Neuronal stem cell (in vitro differentiated cells): ENCODE measurements at regions not wholly inside any gene's neighbourhood (a gene's known extent, or its start where the extent isn't known, plus 50 kb on each side); places are given as distances from the start of the nearest gene placed in this dataset.
A peak's percentile ranks its signal among the peaks of the same experiment; 100 is the strongest.

ENCODE experiments used
- DNase-seq: peaks from one replicate; pipeline ENCODE4 v3.0.0-alpha.2; 2013; ENCODE audit warnings: low spot score
- H2AFZ ChIP-seq: one replicate; pipeline ENCODE4 v1.6.1; 2013; ENCODE audit warnings: mild to moderate bottlenecking, low read length, inconsistent platforms
- H2AK5ac ChIP-seq: 2 replicates; pipeline ENCODE4 v1.6.1; 2013; ENCODE audit warnings: low read depth, mild to moderate bottlenecking, inconsistent platforms, low read length, moderate library complexity, mixed read lengths
- H2BK120ac ChIP-seq: 2 replicates; pipeline ENCODE4 v1.6.1; 2013; ENCODE audit warnings: low read depth, mild to moderate bottlenecking, inconsistent platforms, low read length, moderate library complexity, mixed read lengths
- H2BK12ac ChIP-seq: one replicate; pipeline ENCODE4 v1.6.1; 2013; ENCODE audit warnings: low read length, inconsistent platforms
- H2BK15ac ChIP-seq: 2 replicates; pipeline ENCODE4 v1.6.1; 2013; ENCODE audit warnings: mild to moderate bottlenecking, low read length, inconsistent platforms, mixed read lengths
- H2BK5ac ChIP-seq: one replicate; pipeline ENCODE4 v1.6.1; 2013; ENCODE audit warnings: inconsistent platforms, mild to moderate bottlenecking, low read length, moderate library complexity
- H3K14ac ChIP-seq: one replicate; pipeline ENCODE4 v1.6.1; 2013; ENCODE audit warnings: low read length, inconsistent platforms
- H3K18ac ChIP-seq: 2 replicates; pipeline ENCODE4 v1.6.1; 2013; ENCODE audit warnings: low read length, inconsistent platforms
- H3K23ac ChIP-seq: 2 replicates; pipeline ENCODE4 v1.6.1; 2013; ENCODE audit warnings: low read depth, mild to moderate bottlenecking, mixed read lengths, low read length, inconsistent platforms; ENCODE audit not compliant: poor library complexity
- H3K27ac ChIP-seq: replicated peaks from 3 replicates; pipeline ENCODE4 v1.5.1; 2013; ENCODE audit warnings: low read length, inconsistent platforms
- H3K27me3 ChIP-seq, 3 experiments: 2 replicates each; pipeline ENCODE4 v1.6.1; 2013; ENCODE audit warnings: low read length in 3 of 3, mild to moderate bottlenecking in 2 of 3, inconsistent platforms in 1 of 3, low read depth in 1 of 3, mixed read lengths in 1 of 3, moderate library complexity in 1 of 3; ENCODE audit not compliant: control insufficient read depth in 3 of 3, insufficient read depth in 3 of 3
- H3K36me3 ChIP-seq, 2 donors: replicated peaks in 1 of 2; 2 replicates each; pipeline ENCODE4 v1.6.1; 2013; ENCODE audit warnings: low read length in 2 of 2; ENCODE audit not compliant: control insufficient read depth in 2 of 2, insufficient read depth in 2 of 2
- H3K4ac ChIP-seq: 2 replicates; pipeline ENCODE4 v1.6.1; 2013; ENCODE audit warnings: inconsistent platforms, mild to moderate bottlenecking, low read length, moderate library complexity
- H3K4me1 ChIP-seq, 2 donors: 1 replicate in 1 of 2; 2 replicates in 1 of 2; pipeline ENCODE4 v1.6.1; 2013; ENCODE audit warnings: low read length in 2 of 2, low read depth in 1 of 2; ENCODE audit not compliant: control insufficient read depth in 2 of 2, insufficient read depth in 1 of 2
- H3K4me2 ChIP-seq: one replicate; pipeline ENCODE4 v1.6.1; 2013; ENCODE audit warnings: mild to moderate bottlenecking, low read length, inconsistent platforms; ENCODE audit not compliant: insufficient read depth, poor library complexity, severe bottlenecking
- H3K4me3 ChIP-seq, 2 donors: 2 replicates each; pipeline ENCODE4 v1.5.1; 2013; ENCODE audit warnings: low read length in 2 of 2, mild to moderate bottlenecking in 2 of 2, inconsistent platforms in 1 of 2, moderate library complexity in 1 of 2
- H3K79me1 ChIP-seq: one replicate; pipeline ENCODE4 v1.6.1; 2013; ENCODE audit warnings: low read depth, mild to moderate bottlenecking, inconsistent platforms, low read length, moderate library complexity
- H3K9ac ChIP-seq: one replicate; pipeline ENCODE4 v1.6.1; 2013; ENCODE audit warnings: mild to moderate bottlenecking, low read depth, low read length, inconsistent platforms; ENCODE audit not compliant: poor library complexity
- H3K9me3 ChIP-seq, 2 donors: replicated peaks in 1 of 2; 2 replicates each; pipeline versions ENCODE3 to v1.6.1; 2013; ENCODE audit warnings: low read length in 2 of 2, mild to moderate bottlenecking in 2 of 2, inconsistent platforms in 1 of 2, low read depth in 1 of 2, mixed read lengths in 1 of 2, moderate library complexity in 1 of 2; ENCODE audit not compliant: control insufficient read depth in 2 of 2, insufficient read depth in 1 of 2
- H4K8ac ChIP-seq: one replicate; pipeline ENCODE4 v1.6.1; 2013; ENCODE audit warnings: low read depth, mild to moderate bottlenecking, inconsistent platforms, low read length, moderate library complexity
- H4K91ac ChIP-seq: one replicate; pipeline ENCODE4 v1.6.1; 2013; ENCODE audit warnings: low read length, low read depth, mild to moderate bottlenecking, inconsistent platforms; ENCODE audit not compliant: poor library complexity
- WGBS, 2 donors: extraction: QIAGEN DNeasy Blood & Tissue Kit; methylation state at CpG; one replicate each; pipeline ENCODE4 v1.1.7; 2013; ENCODE audit warnings: missing lambda C conversion rate in 2 of 2, mixed read lengths in 1 of 2; ENCODE audit not compliant: insufficient read length in 2 of 2, insufficient replicate concordance in 1 of 2; ENCODE audit errors: extremely low coverage in 2 of 2; 5-methylcytosine and 5-hydroxymethylcytosine counted together

DNA sequence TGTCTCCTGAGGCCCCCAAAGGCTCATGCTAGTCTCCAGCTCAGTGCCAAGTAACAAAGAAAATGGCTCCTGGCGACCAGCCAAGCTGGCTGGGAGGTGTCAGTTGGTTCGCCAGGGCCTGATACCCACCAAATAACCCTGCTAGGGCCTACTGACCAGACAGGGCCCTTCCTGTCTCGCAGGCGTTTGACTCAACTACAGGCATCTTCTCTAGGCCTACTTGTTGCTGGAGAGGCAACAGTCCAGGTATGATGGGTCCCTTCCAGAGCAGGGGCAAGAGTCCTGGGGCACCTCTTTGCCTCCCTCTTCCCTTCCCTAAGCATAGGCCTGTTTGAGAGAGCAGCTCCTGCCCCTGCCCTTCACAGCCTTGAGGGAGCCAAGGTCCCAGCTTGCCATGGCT is 147.9 kb upstream of the VANGL1 start:
- no peak overlapping the region for H3K4ac ChIP-seq
- H3K4me3 ChIP-seq: no peak overlapping the region
- H3K36me3 ChIP-seq: no peaks in the 10 kb centered on the region
- H2AK5ac ChIP-seq: no peak overlapping the region
- H3K79me1 ChIP-seq: no peaks in the 10 kb centered on the region
- no peak overlapping the region for H4K91ac ChIP-seq
- no peak overlapping the region for H2BK15ac ChIP-seq
- no peak overlapping the region for H3K18ac ChIP-seq
- no peak overlapping the region for H3K9ac ChIP-seq
- H2AFZ ChIP-seq: no peak overlapping the region
- no peak overlapping the region for H3K4me2 ChIP-seq
- H3K27ac ChIP-seq: no peak overlapping the region
- no peak overlapping the region for H2BK120ac ChIP-seq
- H4K8ac ChIP-seq: no peak overlapping the region
- no peaks in the 10 kb centered on the region for H3K9me3 ChIP-seq
- H3K14ac ChIP-seq: no peak overlapping the region
- H2BK12ac ChIP-seq: no peak overlapping the region
- H3K23ac ChIP-seq: no peak overlapping the region
- WGBS, 2 donors: no CpG with 5 or more reads among the region's 4 CpGs
- no peak overlapping the region for H2BK5ac ChIP-seq
- no peaks in the 10 kb centered on the region for H3K27me3 ChIP-seq
- DNase-seq: no peak
- H3K4me1 ChIP-seq: peaks cover 0 to 16% of the 10 kb centered on the region in 2 donors

DNA sequence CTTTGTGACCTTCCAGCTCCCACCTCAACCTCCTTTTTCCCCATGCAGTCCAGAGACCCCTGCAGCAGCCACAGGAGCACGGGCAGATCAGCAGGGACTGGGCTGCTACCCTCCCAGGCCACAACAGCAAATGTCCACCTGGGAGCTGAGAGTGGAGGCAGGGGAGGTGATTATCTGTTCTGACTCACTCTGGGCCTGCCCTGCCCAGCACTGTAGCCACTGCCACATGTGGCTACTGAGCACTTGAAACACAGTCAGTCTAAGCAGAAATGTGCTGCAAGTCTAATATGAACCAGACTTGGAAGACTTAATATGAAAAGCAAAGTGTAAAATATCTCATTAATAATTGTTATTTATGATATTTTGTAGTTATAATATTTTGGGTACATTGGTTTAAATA is 148.9 kb upstream of the VANGL1 start:
- peak overlapping the region; percentile 55 for H3K18ac ChIP-seq
- no peak overlapping the region for H3K14ac ChIP-seq
- H3K4me3 ChIP-seq: no peak overlapping the region
- H2BK120ac ChIP-seq: no peak overlapping the region
- H3K79me1 ChIP-seq: no peaks in the 10 kb centered on the region
- no peaks in the 10 kb centered on the region for H3K9me3 ChIP-seq
- no peak overlapping the region for H3K23ac ChIP-seq
- H3K27me3 ChIP-seq: no peaks in the 10 kb centered on the region
- no peak overlapping the region for H3K27ac ChIP-seq
- H3K4ac ChIP-seq: no peak overlapping the region
- H2BK15ac ChIP-seq: no peak overlapping the region
- WGBS, 2 donors: no CpG with 5 or more reads among the region's 1 CpG
- H2BK12ac ChIP-seq: no peak overlapping the region
- H4K91ac ChIP-seq: no peak overlapping the region
- DNase-seq: no peak
- H3K9ac ChIP-seq: no peak overlapping the region
- no peak overlapping the region for H3K4me2 ChIP-seq
- H4K8ac ChIP-seq: no peak overlapping the region
- no peak overlapping the region for H2AK5ac ChIP-seq
- no peaks in the 10 kb centered on the region for H3K36me3 ChIP-seq
- peaks cover 0 to 16% of the 10 kb centered on the region in 2 donors for H3K4me1 ChIP-seq
- no peak overlapping the region for H2AFZ ChIP-seq
- H2BK5ac ChIP-seq: no peak overlapping the region

DNA sequence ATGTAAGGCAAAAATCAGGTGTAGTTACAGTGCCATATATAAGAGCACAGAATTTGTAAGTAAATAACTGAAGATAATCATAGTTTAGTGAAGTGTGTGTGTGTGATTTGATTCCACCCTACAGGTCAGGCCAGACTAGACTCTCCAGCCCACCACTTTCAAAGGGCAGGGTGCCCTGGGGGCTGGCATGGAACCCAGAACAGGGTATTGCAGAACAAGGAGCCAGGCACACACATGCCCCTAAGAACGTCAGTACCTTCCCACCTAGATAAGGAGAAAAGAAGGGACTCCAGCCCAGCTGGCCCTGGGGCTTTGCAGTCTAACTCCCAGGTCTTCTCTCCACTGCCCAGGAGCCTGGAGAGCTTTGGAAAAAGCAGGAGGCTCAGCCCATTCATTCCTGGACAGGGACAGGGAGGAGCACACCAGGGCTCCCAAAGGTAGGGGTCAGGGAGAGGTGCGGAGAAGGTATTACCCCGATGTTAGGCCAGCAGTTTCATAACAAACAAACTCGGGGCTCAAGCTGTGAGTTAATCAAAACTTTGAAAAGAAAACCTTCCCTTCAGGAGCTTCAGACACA is 149.7 kb upstream of the VANGL1 start:
- WGBS, 2 donors: no CpG with 5 or more reads among the region's 4 CpGs
- no peak overlapping the region for H2BK15ac ChIP-seq
- H3K27me3 ChIP-seq: no peaks in the 10 kb centered on the region
- no peak overlapping the region for H3K4me3 ChIP-seq
- peaks cover 0 to 14% of the 10 kb centered on the region in 2 donors for H3K4me1 ChIP-seq
- no peaks in the 10 kb centered on the region for H3K36me3 ChIP-seq
- H2AK5ac ChIP-seq: no peak overlapping the region
- no peak overlapping the region for H4K91ac ChIP-seq
- H2BK120ac ChIP-seq: no peak overlapping the region
- H3K4me2 ChIP-seq: no peak overlapping the region
- no peak for DNase-seq
- H2BK5ac ChIP-seq: no peak overlapping the region
- no peak overlapping the region for H2AFZ ChIP-seq
- no peak overlapping the region for H3K4ac ChIP-seq
- H3K79me1 ChIP-seq: no peaks in the 10 kb centered on the region
- no peak overlapping the region for H3K9ac ChIP-seq
- H3K23ac ChIP-seq: no peak overlapping the region
- no peak overlapping the region for H4K8ac ChIP-seq
- no peak overlapping the region for H3K18ac ChIP-seq
- H3K9me3 ChIP-seq: no peaks in the 10 kb centered on the region
- no peak overlapping the region for H3K14ac ChIP-seq
- H3K27ac ChIP-seq: no peak overlapping the region
- no peak overlapping the region for H2BK12ac ChIP-seq

DNA sequence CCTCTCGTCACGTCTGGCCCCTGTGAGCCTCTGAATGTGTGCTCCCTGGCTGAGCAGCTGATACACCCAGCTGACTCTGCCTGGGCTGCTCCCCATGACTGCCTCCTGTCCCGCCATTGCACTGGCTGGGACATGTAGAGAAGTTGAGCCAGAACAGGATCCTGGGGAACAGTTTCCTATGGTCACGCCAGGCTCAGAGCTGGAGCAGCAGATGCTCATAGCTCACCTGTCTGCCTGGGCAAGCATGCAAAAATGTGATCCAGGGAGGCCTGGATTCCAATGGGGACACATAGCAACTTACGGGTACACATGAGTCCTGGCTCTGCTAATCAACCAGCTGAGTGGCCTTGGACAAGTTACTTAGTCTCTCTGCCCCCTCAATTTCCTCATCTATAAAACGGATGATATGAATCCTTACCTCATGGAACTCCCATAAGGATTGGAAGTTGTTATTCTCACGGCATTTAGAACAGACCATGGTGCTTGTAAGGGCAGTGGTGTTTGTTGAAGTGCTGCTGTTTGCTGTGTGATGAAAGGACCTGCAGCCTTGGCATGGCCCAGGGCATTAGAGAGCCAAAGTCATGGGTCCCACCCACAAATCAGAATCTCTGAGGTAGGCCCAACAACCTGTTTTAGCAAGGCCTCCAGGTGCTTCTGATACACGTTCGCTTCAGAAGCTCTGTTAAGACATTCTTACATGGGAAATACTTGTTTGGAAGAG is 150.3 kb upstream of the VANGL1 start:
- H2AK5ac ChIP-seq: no peak overlapping the region
- H3K4me1 ChIP-seq: peaks cover 0 to 10% of the 10 kb centered on the region in 2 donors
- H3K14ac ChIP-seq: no peak overlapping the region
- H3K9ac ChIP-seq: no peak overlapping the region
- no CpG with 5 or more reads among the region's 9 CpGs for WGBS, 2 donors
- H4K91ac ChIP-seq: no peak overlapping the region
- no peak overlapping the region for H3K27ac ChIP-seq
- H3K4me2 ChIP-seq: no peak overlapping the region
- no peak overlapping the region for H3K23ac ChIP-seq
- H3K4me3 ChIP-seq: no peak overlapping the region
- no peak overlapping the region for H2BK5ac ChIP-seq
- peak overlapping the region; percentile 44 for H3K18ac ChIP-seq
- H3K9me3 ChIP-seq: no peaks in the 10 kb centered on the region
- H2BK120ac ChIP-seq: no peak overlapping the region
- no peaks in the 10 kb centered on the region for H3K36me3 ChIP-seq
- H2BK15ac ChIP-seq: no peak overlapping the region
- DNase-seq: no peak
- no peak overlapping the region for H3K4ac ChIP-seq
- no peak overlapping the region for H2AFZ ChIP-seq
- H4K8ac ChIP-seq: no peak overlapping the region
- H3K27me3 ChIP-seq: no peaks in the 10 kb centered on the region
- H3K79me1 ChIP-seq: no peaks in the 10 kb centered on the region
- H2BK12ac ChIP-seq: no peak overlapping the region
